GM12875 (cell line): ENCODE measurements at regions not wholly inside any gene's neighbourhood (a gene's known extent, or its start where the extent isn't known, plus 50 kb on each side); places are given as distances from the start of the nearest gene placed in this dataset.

Experiments
- H3K4me3 ChIP-seq: one replicate; pipeline ENCODE4 v1.5.1; 2011; ENCODE audit warnings: low read depth, low read length, control low read depth
- TF ChIP-seq, protein P1 (sequence below): IDR thresholded peaks from 2 replicates; pipeline ENCODE4 v1.5.1; 2011; ENCODE audit warnings: low read depth, mild to moderate bottlenecking, control low read depth, inconsistent platforms, low read length, moderate library complexity, borderline replicate concordance; ENCODE audit not compliant: insufficient read depth

DNA sequence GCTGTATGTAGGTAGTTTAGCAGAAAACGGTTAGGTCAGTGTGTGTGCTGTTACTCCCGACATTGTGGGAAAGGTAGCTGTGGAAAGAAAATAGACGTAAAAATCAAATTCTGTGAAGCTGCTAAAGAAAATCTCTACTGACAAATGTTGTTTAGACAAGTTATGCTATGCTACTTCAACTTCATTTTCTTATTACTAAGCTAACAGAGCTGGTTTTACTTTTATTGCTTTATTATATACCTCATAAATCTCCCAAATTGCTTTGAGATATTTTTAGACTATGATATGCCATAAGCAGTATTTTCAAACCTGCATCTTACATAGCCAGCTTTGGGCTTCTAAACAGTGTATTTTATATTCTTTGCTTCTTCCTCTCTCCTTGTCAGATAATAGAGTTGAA, 108.2 kb upstream of the PACRGL start:
- TF ChIP-seq, protein P1, sequence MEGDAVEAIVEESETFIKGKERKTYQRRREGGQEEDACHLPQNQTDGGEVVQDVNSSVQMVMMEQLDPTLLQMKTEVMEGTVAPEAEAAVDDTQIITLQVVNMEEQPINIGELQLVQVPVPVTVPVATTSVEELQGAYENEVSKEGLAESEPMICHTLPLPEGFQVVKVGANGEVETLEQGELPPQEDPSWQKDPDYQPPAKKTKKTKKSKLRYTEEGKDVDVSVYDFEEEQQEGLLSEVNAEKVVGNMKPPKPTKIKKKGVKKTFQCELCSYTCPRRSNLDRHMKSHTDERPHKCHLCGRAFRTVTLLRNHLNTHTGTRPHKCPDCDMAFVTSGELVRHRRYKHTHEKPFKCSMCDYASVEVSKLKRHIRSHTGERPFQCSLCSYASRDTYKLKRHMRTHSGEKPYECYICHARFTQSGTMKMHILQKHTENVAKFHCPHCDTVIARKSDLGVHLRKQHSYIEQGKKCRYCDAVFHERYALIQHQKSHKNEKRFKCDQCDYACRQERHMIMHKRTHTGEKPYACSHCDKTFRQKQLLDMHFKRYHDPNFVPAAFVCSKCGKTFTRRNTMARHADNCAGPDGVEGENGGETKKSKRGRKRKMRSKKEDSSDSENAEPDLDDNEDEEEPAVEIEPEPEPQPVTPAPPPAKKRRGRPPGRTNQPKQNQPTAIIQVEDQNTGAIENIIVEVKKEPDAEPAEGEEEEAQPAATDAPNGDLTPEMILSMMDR, result no peak
- H3K4me3 ChIP-seq, result no peak overlapping the region

DNA sequence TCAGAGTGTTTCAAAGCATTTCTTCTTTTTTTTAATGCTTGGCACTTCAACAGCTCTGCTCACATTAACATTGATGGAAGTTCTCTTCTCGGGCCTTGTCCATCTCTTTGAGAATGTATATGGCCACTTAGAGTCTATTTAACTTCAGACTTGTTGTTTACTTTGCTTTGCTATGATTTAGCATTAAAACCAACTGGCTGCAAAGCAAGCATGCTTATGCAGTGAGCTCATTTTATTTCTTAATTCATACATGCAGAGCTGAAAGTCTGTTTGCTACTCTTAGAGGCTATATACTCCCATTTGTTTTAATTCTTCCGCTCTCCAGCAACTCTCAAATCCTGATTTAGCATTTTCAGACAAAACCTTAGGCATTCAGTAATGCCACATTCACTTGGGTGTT, 107.6 kb upstream of the PACRGL start:
- TF ChIP-seq, protein P1, result no peak
- H3K4me3 ChIP-seq, result no peak overlapping the region

DNA sequence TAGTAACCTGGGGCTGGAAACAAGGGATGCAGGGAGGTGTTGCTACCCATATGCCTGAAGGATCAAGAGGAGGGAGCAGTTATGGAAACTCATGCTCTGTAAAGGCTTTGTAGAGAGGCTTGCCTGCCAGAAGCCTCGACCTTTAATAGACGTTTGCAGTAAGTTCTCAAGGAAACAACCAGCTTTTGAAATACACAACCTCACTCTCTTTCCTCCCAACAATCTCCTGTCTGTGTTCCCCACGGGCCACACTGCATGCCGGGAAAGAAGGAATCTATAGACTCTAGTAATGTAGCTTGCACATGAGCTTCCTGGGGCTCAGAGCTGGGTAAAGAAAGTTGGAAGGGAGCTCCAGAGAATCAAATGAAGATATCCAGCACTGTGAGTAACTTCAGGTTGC, 101.6 kb upstream of the PACRGL start:
- TF ChIP-seq, protein P1, result no peak

DNA sequence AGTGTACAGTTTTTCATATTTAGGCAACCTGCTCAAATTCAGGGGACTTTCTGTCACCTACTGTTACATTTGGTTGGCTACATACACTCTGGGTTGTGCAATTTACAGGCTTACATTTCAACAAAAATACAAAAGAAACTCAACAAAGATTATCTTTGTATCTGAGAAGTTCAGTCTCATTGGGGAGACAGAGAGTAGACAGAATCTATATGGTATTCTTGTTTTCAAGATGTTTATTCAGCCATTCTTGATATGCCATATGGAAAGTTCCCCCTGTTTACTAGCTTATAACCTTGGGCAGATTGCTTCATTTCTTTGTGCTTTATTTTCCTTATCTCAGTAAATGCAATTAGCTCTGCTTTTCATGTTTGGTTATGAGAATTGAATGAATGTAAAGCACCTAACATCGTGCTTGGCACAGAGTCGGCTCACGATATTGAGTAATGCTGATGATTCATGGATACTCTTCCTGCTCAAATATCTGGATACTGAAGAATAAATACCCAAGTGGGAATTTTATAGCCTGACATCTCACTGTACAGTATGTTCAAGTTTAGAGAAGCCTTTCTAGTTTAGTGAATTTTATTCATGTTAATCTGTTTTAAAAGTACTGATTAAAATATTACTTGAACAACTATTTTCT, 96.5 kb upstream of the PACRGL start:
- TF ChIP-seq, protein P1, result no peak
- no peak overlapping the region for H3K4me3 ChIP-seq

More for the DNA sequence above, 101.6 kb upstream of the PACRGL start:
- H3K4me3 ChIP-seq, result no peak overlapping the region

DNA sequence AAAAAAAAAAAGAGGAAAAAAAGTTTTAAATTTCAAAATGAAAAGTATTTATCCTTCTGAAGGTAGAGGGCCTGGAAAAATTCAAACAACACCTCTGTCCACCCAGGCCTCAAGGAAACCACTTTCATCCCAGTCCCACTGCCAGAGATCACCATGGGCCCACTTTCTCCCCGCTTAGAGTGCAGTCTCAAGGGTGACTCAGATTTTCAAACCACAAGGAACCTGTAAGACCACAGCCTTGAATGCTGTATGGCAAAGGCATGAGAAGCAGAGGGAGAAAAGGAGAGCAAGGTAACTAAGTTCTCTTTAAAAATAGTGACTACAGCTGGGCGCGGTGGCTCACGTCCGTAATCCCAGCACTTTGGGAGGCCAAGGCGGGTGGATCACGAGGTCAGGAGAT, 87.9 kb upstream of the PACRGL start:
- H3K4me3 ChIP-seq, result no peak overlapping the region
- TF ChIP-seq, protein P1, result no peak

DNA sequence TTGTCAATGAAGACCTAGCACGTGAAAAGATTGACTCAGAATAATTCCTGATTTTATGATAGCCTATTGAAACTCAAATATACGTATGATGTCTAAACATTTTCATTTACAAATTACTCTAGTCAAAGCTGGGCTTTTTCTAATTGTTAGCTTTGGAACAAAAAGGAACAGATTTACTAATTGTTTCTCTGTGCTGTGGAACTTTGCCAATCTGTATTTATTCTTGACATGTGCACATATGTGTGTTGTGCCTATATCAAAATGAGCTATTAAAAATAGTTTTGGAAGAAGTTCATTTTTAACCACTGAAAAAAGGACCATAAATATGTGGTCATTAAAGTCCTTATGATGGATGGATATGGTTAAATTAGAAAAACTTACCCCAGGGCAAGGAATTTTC, 85.4 kb upstream of the PACRGL start:
- H3K4me3 ChIP-seq, result no peak overlapping the region
- TF ChIP-seq, protein P1, result no peak

DNA sequence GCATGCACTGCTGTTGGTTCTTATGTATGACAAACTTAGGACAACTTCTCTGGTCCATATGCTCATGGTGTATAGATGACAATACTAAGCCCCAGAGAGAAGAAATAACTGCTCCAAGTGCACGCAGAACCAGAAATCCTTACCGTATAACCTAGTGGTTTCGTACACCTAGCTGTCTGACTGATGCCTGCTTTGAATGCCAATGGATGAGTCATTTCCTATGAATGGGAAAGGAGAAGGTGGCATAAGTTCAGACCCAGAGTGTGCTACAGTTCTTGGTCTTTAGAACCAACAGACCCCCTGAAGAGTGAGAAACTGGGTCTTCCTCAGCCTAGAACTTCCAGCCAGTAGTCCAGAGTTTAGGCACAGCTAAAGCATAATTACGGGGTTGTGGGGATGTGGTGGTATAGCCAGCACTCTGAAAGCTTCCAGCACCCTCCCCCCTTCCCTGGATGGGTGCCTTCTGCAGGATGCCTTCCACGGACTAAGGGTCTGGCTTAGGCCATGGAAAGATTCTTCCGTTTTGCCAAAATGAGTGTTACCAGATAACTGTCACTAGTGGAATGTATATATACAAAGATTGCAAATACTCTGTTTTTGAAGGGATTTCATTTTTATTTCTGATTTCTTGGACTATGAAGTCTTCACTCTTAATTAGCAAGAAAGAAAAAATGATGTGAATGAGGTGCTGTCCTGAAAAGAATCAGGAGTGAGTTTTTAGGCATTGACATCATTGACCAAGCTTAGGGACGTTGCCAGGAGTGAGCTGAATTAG, 84.6 kb upstream of the PACRGL start:
- TF ChIP-seq, protein P1, result no peak

More for the DNA sequence above, 84.6 kb upstream of the PACRGL start:
- no peak overlapping the region for H3K4me3 ChIP-seq
